ENCODE measurements at regions not wholly inside any gene's neighbourhood (a gene's known extent, or its start where the extent isn't known, plus 50 kb on each side); places are given as distances from the start of the nearest gene placed in this dataset.

DNA sequence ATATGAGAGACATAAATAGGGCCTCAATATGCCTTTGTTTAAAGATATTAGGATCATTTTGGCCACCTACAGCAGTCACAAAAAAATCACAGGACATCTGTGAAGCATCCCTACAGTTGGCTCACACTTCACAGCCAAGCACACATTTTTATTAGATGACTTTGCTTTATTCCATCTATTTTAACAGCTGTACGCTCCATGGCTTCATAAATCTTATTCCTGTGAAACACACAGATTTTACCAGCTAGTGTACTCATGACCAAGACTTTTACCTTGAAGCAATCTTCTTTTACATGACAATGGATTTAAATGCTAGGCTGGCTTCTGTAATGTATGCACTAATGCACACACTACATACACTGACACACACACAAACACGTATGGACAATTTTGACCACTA is 254.8 kb upstream of the PITRM1 start:
- no peak overlapping the region for H3K4me3 ChIP-seq (ENCODE audit: low read length)
- peaks cover 6% of the 10 kb centered on the region for H3K4me1 ChIP-seq (ENCODE audit: insufficient read depth, low read length)
- H3K27me3 ChIP-seq (ENCODE audit: insufficient read depth, low read length), result no peaks in the 10 kb centered on the region
- no peaks in the 10 kb centered on the region for H3K9me3 ChIP-seq (ENCODE audit: low read depth, low read length)

DNA sequence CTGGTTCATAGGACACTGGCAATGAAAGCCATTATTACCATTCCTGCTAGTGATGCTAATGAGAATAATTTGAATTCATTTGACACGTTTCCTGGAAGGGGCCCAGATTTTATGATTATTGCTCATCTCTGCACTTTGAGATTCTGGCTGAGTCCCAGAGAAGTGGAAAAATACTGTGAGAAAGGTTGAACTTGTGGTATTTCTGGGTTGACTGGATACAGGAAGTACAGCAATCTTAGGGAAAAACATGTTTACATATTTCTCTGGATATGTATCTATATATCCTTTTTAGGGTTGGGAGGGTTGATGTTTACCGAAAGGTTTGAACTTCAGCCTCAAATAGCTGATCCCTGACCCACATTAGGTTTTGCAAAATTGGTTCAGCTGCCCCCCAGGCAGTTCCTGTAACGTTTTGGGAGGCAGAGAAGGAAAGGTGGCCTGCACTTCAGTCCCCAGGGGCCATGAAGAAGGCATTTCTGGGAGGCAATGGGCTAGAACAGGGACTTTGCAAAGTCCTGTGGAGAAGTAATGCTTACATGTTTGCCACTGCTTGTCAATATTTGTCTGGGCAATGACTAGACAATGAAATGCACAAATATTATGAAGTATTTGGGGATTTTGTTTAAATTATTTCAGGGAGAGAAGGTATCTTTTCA is 253.7 kb upstream of the PITRM1 start:
- Histone ChIP-seq H3K4me3 (ENCODE audit: low read length) (no peak overlapping the region), H3K4me1 (ENCODE audit: insufficient read depth, low read length) (peaks cover 6% of the 10 kb centered on the region), H3K27me3 (ENCODE audit: insufficient read depth, low read length) (no peaks in the 10 kb centered on the region), H3K9me3 (ENCODE audit: low read depth, low read length) (no peaks in the 10 kb centered on the region)

DNA sequence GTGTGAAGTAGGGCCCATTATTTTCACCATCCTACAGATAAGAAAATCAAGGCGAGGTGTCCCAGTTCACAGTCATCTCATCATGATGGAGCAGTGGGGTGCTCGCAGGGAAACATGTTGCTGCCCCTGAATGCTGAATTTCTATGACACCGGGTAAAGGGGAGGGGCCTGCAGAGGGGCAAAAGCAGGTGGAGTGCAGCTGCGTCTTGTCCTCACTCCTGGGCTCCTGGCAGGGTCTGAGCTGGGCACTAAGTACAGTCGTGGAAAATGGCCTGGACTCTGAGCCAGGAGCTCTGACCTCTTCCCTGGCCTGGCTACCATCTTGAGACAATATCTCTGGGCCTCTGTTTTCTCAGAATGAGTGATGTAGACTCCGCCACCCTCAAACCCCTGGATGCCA is 253.1 kb upstream of the PITRM1 start:
- Histone ChIP-seq H3K27me3 (ENCODE audit: insufficient read depth, low read length) (no peaks in the 10 kb centered on the region), H3K4me3 (ENCODE audit: low read length) (no peak overlapping the region), H3K4me1 (ENCODE audit: insufficient read depth, low read length) (peaks cover 7% of the 10 kb centered on the region), H3K9me3 (ENCODE audit: low read depth, low read length) (no peaks in the 10 kb centered on the region)

DNA sequence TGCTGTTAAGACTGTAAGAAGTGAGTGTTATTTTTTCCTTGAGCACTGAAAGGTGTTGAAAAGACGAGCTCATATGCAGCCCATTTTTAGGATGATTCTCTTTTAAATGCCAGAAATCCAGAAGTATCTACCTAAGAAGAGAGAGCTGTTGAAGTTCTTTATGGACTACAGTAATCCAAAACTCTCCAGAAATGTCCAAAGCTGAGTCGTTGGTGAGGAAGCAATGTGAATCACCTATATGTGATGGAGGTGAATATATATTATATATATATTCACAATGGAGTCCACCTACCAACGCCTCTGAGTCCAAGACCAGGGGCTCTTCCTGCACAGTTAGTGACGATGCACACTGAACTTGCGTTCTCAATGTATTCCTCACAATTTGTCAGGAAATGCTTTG is 252.7 kb upstream of the PITRM1 start:
- H3K9me3 ChIP-seq (ENCODE audit: low read depth, low read length), result no peaks in the 10 kb centered on the region
- H3K27me3 ChIP-seq (ENCODE audit: insufficient read depth, low read length), result no peaks in the 10 kb centered on the region
- peaks cover 11% of the 10 kb centered on the region for H3K4me1 ChIP-seq (ENCODE audit: insufficient read depth, low read length)
- H3K4me3 ChIP-seq (ENCODE audit: low read length), result no peak overlapping the region

DNA sequence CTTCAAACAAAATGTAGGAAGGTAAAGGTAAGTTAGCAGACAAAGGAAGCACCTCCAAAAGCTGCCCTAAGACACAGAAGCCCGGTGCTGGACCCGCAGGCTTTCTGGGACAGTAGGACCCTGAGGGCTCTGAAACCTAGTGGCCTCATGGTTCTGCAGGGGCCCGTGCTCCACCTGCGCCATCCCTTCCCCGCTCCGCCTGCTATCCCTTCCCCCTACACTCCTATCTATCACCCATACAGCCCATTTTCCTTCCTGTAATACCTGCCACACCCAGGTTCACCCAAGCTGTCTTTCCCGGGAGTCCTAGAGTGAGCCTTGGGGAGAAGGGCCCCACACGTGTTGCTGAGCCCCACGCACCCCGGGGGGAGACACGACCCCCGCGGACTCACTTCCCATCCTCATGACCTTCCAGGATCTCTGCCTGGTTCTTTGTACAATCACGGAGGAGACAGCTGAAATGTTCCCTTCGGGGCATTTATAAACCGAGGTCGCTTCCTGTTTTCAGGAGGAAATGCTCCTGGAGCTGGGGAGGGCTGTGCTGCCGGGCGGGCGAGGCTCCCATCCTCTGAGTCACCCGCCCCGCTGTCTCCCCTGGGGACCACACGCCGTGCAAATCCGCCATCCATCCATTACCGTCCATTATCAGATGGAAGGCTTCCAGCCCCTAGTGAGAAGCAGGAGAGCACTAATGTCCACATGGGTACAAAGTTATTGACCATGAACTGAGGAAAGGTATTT is 251.7 kb upstream of the PITRM1 start:
- Histone ChIP-seq H3K4me3 (ENCODE audit: low read length) (no peak overlapping the region), H3K27me3 (ENCODE audit: insufficient read depth, low read length) (no peaks in the 10 kb centered on the region), H3K4me1 (ENCODE audit: insufficient read depth, low read length) (peaks cover 17% of the 10 kb centered on the region), H3K9me3 (ENCODE audit: low read depth, low read length) (no peaks in the 10 kb centered on the region)

DNA sequence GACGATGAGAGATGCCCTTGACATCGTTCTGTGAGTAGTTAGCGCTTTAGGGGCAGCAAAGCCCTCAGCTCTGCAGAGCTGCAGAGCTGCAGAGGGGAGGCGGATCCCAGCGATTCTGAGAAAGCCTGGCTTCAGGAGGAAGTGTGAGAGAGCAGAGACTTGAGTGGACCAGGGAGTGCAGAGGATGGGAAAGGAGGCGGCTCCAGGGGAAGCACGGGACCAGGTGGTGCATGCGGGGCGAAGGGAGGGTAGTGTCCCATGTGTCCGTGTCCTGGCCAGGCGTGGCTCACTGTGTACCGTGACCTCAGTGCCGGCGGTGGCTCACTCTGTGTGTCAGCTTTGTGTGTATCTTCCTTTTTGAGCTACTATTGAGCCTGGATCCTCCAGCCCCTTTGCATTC is 250.8 kb upstream of the PITRM1 start:
- Histone ChIP-seq H3K27me3 (ENCODE audit: insufficient read depth, low read length) (no peaks in the 10 kb centered on the region), H3K4me1 (ENCODE audit: insufficient read depth, low read length) (peaks cover 17% of the 10 kb centered on the region), H3K4me3 (ENCODE audit: low read length) (no peak overlapping the region), H3K9me3 (ENCODE audit: low read depth, low read length) (no peaks in the 10 kb centered on the region)

DNA sequence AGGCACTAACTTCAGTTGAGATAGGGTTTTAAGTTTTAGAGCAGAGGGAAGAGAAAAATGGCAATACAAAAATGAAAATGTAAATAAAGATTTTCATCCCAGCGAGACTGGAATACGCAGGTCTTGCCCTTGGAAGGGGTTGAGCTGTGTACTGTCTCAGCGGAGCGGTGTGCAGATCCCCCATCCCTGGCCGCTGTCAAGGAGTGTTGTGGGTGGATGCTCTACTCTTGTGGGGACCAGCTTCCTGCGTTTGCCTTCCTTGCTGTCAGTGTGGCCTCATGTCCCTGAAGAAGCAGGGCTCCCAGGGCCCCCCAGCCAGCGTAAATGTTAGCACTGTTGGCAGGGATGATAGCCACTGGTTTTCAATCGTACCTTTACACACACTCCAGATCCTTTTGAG is 249.7 kb upstream of the PITRM1 start:
- peaks cover 17% of the 10 kb centered on the region for H3K4me1 ChIP-seq (ENCODE audit: insufficient read depth, low read length)
- H3K4me3 ChIP-seq (ENCODE audit: low read length), result no peak overlapping the region
- H3K27me3 ChIP-seq (ENCODE audit: insufficient read depth, low read length), result no peaks in the 10 kb centered on the region
- H3K9me3 ChIP-seq (ENCODE audit: low read depth, low read length), result no peaks in the 10 kb centered on the region

DNA sequence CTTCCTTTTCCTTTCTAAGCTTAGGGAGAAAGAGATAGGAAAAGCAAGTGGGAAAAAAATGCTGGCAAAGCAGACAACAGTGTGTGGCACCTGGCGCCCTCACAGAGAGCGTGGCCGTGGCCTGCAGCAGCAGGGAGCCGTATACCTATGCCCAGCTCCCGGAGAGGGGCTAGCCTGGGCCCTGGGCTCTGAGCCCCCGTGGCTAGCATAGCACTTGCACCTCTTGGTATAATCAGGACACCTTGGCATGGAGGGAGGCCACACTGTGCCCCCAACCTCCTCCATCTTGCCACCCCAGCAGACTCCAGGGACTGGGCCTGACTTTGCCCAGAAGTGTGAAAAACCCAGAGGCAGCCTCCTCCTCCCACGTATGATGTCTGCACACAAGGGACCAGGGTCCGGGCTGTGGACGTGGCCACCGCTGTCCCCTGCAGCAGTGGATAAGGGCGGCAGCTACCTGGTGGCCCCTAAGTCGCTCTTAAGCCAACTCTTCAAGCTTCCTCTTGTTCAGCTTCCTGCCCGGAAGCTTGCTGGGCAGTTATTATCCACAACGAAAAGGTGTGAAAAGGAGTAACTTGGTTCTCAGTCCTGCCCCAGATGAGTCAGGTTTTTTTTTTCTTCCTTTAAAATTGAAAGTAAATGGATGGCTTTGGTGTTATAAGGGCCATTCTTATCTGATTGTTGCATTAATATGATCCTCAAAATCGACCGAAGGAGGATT is 249.1 kb upstream of the PITRM1 start:
- Histone ChIP-seq H3K4me1 (ENCODE audit: insufficient read depth, low read length) (peaks cover 17% of the 10 kb centered on the region), H3K9me3 (ENCODE audit: low read depth, low read length) (no peaks in the 10 kb centered on the region), H3K4me3 (ENCODE audit: low read length) (no peak overlapping the region), H3K27me3 (ENCODE audit: insufficient read depth, low read length) (no peaks in the 10 kb centered on the region)

DNA sequence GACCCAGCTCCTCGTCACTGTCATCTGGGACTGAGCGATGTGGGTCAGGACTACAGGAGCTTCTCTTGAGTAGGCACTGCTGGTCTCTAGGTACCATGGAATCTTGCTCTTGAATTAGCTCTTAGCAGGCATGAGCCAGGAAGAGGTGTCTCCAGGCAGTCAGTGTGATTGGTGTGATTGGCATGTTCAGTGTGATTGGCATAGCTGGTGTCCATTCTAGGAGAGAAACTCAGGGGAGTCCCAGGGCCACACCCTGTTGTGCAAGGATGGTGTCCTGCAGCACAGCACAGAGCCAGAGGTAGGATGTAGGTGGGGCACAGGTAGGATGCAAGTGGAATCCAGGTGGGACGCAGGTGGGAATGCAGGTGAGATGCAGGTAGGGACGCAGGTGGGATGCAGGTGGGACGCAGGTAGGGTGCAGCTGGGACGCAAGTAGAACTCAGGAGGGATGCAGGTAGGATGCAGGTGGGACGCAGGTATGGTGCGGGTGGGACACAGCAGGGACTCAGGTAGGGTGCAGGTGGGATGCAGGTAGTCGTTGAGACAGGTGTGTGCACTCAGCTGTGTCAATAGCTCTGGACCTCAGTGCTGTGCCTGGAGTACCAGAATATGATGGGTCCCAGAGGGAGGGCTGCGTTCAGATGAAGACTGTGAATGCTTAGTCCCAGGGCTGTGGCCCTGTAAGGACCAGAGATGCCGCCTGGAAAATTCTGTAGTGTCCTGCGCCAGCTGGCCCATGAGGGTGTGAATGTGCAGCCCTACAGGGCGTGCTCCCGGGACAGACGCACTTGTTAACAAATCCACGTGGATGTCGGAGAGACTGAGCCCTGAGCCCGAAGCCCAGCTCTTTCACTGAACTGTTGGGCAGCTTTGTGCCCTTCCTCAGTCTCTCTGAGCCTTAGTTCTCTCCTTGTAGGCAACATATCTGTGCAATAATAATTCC is 248.2 kb upstream of the PITRM1 start:
- no peaks in the 10 kb centered on the region for H3K27me3 ChIP-seq (ENCODE audit: insufficient read depth, low read length)
- no peak overlapping the region for H3K4me3 ChIP-seq (ENCODE audit: low read length)
- H3K4me1 ChIP-seq (ENCODE audit: insufficient read depth, low read length), result peaks cover 17% of the 10 kb centered on the region
- no peaks in the 10 kb centered on the region for H3K9me3 ChIP-seq (ENCODE audit: low read depth, low read length)

DNA sequence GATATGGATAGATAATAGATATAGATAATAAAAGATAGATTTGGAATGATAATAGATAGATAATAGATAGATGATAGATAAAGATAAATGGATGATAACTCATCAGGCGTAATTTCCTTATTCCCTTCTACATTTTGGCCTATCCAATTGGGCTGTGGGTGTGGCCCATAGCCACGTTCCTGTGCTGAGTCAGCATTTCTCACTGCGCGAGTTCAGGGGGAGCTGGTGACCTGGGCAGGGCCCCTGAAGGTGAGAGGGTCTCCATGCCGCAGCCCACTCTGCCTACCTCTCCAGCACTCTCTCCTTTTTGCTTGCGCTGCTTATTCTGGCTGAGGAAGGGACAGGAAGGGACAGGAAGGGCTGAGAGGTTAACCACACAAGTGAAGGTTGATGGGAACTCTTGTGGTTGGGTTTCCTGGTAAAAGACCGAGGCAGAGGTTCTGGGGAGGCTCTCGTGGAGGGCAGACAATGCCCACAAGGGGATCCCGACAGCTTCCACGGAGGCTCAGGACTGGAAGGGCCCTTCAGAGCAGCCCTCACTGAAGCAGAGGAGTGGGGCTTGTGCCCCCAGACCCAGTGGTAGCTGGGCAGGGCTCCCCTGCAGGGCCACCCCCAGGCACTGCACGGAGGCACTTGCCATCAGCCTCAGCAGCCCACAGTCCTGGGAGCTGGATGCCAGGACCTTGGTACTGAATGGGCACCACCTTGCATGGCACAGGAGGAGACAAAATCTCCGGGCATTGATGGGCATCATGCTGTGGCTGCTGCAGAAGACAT is 247.3 kb upstream of the PITRM1 start:
- Histone ChIP-seq H3K9me3 (ENCODE audit: low read depth, low read length) (no peaks in the 10 kb centered on the region), H3K27me3 (ENCODE audit: insufficient read depth, low read length) (no peaks in the 10 kb centered on the region), H3K4me3 (ENCODE audit: low read length) (no peak overlapping the region), H3K4me1 (ENCODE audit: insufficient read depth, low read length) (peaks cover 17% of the 10 kb centered on the region)

DNA sequence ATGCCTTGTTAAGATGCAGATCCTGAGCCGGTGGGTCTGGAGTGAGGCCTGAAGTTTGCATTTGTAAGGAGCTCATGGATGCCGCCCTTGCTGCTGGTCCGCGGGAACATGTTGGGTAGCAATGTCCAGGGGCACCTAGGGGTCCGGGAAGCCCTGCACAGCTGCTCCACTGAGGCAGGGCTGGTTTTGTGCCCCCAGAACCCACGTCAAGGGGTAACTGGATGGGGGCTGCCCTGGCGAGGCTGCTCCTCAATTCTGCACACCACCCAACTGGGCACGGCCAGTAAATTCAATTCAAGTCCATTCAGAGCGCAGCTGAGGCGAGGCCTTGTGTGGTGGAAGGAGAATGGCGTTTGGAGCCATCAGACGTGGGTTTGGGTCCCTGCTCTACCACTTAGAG is 246.3 kb upstream of the PITRM1 start:
- H3K9me3 ChIP-seq (ENCODE audit: low read depth, low read length), result no peaks in the 10 kb centered on the region
- H3K4me3 ChIP-seq (ENCODE audit: low read length), result no peak overlapping the region
- H3K27me3 ChIP-seq (ENCODE audit: insufficient read depth, low read length), result no peaks in the 10 kb centered on the region
- H3K4me1 ChIP-seq (ENCODE audit: insufficient read depth, low read length), result peaks cover 12% of the 10 kb centered on the region

DNA sequence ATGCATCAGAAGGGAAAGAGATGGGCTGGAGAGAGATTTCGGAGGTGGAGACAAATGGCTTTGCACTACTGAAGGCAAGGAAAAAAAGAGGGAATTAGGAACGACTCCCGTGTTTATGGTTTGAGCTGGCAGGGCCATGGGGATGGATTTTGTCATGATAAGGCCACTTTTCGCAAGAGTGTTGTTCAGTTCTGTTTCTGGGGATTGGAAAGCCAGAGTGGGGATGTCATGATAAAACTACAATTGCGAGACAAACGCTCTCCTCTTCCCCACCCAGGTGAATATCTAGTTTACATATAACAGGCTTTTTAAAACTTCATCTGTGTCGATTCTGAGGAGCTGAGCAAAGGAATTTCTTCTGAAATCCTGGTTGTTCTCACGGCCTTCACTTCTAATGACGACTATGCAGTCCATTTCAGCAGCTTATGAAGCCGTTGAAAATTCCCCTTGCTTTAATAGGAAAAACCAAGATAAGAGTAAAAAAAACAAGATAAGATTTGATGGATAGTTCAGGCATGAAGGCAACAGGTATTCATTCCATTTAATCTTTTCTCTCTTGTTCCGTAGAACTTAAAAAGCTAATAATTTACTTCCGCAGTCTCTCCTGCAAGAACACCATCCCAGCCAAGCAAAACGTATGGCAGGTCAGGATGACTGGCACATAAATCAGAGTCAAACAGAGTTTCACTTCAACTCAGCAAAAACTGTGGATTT is 245.6 kb upstream of the PITRM1 start:
- peaks cover 12% of the 10 kb centered on the region for H3K4me1 ChIP-seq (ENCODE audit: insufficient read depth, low read length)
- no peaks in the 10 kb centered on the region for H3K27me3 ChIP-seq (ENCODE audit: insufficient read depth, low read length)
- no peak overlapping the region for H3K4me3 ChIP-seq (ENCODE audit: low read length)
- no peaks in the 10 kb centered on the region for H3K9me3 ChIP-seq (ENCODE audit: low read depth, low read length)

DNA sequence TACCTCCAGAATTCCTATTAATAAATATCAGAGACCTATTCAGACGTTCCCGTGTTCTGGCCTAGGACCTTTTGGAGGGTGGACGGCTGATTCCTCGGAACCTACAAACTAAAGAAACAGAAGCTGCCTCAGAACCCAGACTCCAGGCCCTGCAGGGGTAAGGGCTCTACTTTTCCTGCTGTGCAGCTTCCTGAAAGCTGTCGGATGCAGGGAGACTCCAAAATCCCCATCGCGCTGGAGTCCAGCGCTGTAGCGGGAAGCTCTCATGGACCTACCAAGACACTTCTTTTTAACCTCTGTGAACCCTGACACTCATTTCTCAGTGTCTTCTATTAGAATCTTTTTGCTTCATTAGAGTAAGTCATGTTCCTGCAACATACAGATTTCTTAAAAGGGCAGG is 244.5 kb upstream of the PITRM1 start:
- Histone ChIP-seq H3K4me1 (ENCODE audit: insufficient read depth, low read length) (peaks cover 12% of the 10 kb centered on the region), H3K9me3 (ENCODE audit: low read depth, low read length) (no peaks in the 10 kb centered on the region), H3K4me3 (ENCODE audit: low read length) (no peak overlapping the region), H3K27me3 (ENCODE audit: insufficient read depth, low read length) (no peaks in the 10 kb centered on the region)

Data from mononuclear cell (primary cell).